Putamen (tissue), 1 donor: ENCODE measurements at regions not wholly inside any gene's neighbourhood (a gene's known extent, or its start where the extent isn't known, plus 50 kb on each side); places are given as distances from the start of the nearest gene placed in this dataset.
"Not testable (repeated sequence)": the region's sequence is repeated elsewhere in the genome, so short reads cannot be mapped to it uniquely, and the experiment has no call there.

ENCODE experiments used
- DNase-seq: peaks from one replicate; pipeline ENCODE4 v3.0.0-alpha.2; 2016; ENCODE audit warnings: low spot score

- not testable (repeated sequence) for DNase-seq
These were observed 54.7 kb upstream of the NBPF15 start for GRCh38 chr1:144516172-144516571.

- not testable (repeated sequence) for DNase-seq
These were observed 55.4 kb upstream of the NBPF15 start for GRCh38 chr1:144516906-144517305.

GRCh38 chr1:144518439-144518838, 57.0 kb upstream of the NBPF15 start:
- not testable (repeated sequence) for DNase-seq

GRCh38 chr1:144519528-144520189, 58.2 kb upstream of the NBPF15 start:
- DNase-seq = not testable (repeated sequence)

- DNase-seq = peak; percentile 63
These were observed 62.4 kb upstream of the NBPF15 start for GRCh38 chr1:144523661-144524407.

GRCh38 chr1:144532156-144532607, 60.5 kb upstream of the PPIAL4F start:
- DNase-seq = not testable (repeated sequence)

GRCh38 chr1:144533480-144533879, 59.2 kb upstream of the PPIAL4F start:
- not testable (repeated sequence) for DNase-seq

GRCh38 chr1:144534286-144534685, 58.4 kb upstream of the PPIAL4F start:
- not testable (repeated sequence) for DNase-seq

GRCh38 chr1:144536677-144537076, 56.0 kb upstream of the PPIAL4F start:
- DNase-seq = not testable (repeated sequence)

- not testable (repeated sequence) for DNase-seq
These were observed 55.5 kb upstream of the PPIAL4F start for GRCh38 chr1:144537234-144537633.

- DNase-seq = not testable (repeated sequence)
These were observed 54.0 kb upstream of the PPIAL4F start for GRCh38 chr1:144538736-144539135.

- DNase-seq = not testable (repeated sequence)
These were observed 53.3 kb upstream of the PPIAL4F start for GRCh38 chr1:144539191-144539960.
